ENCODE measurements at regions not wholly inside any gene's neighbourhood (a gene's known extent, or its start where the extent isn't known, plus 50 kb on each side); places are given as distances from the start of the nearest gene placed in this dataset.
"Not testable (repeated sequence)": the region's sequence is repeated elsewhere in the genome, so short reads cannot be mapped to it uniquely, and the experiment has no call there.

GRCh38 chr2:105514576-105514975 is 115.7 kb upstream of the FHL2 start:
- no peak overlapping the region for H3K4me3 ChIP-seq (IDR thresholded peaks at IDR 0.05; ENCODE audit: insufficient read depth, low read depth, low read length)
- TF ChIP-seq, protein P1, sequence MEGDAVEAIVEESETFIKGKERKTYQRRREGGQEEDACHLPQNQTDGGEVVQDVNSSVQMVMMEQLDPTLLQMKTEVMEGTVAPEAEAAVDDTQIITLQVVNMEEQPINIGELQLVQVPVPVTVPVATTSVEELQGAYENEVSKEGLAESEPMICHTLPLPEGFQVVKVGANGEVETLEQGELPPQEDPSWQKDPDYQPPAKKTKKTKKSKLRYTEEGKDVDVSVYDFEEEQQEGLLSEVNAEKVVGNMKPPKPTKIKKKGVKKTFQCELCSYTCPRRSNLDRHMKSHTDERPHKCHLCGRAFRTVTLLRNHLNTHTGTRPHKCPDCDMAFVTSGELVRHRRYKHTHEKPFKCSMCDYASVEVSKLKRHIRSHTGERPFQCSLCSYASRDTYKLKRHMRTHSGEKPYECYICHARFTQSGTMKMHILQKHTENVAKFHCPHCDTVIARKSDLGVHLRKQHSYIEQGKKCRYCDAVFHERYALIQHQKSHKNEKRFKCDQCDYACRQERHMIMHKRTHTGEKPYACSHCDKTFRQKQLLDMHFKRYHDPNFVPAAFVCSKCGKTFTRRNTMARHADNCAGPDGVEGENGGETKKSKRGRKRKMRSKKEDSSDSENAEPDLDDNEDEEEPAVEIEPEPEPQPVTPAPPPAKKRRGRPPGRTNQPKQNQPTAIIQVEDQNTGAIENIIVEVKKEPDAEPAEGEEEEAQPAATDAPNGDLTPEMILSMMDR (conservative IDR thresholded peaks at IDR 0.05; ENCODE audit: low read depth, low read length) = no peak
- no peaks in the 10 kb centered on the region for H3K79me2 ChIP-seq (ENCODE audit: insufficient read depth, low read depth)
- no peaks in the 10 kb centered on the region for H4K20me1 ChIP-seq (ENCODE audit: insufficient read depth)
- no peaks in the 10 kb centered on the region for H3K36me3 ChIP-seq (ENCODE audit: insufficient read depth)
- H3K4me1 ChIP-seq (ENCODE audit: low read depth, poor library complexity, severe bottlenecking) = no peaks in the 10 kb centered on the region
- H3K27ac ChIP-seq = no peak overlapping the region
- H3K4me2 ChIP-seq = no peak overlapping the region
- no peaks in the 10 kb centered on the region for H3K27me3 ChIP-seq (ENCODE audit: insufficient read depth, low read depth)
- no peak overlapping the region for H2AFZ ChIP-seq (ENCODE audit: low read depth)
- no peak overlapping the region for H3K9ac ChIP-seq

DNA sequence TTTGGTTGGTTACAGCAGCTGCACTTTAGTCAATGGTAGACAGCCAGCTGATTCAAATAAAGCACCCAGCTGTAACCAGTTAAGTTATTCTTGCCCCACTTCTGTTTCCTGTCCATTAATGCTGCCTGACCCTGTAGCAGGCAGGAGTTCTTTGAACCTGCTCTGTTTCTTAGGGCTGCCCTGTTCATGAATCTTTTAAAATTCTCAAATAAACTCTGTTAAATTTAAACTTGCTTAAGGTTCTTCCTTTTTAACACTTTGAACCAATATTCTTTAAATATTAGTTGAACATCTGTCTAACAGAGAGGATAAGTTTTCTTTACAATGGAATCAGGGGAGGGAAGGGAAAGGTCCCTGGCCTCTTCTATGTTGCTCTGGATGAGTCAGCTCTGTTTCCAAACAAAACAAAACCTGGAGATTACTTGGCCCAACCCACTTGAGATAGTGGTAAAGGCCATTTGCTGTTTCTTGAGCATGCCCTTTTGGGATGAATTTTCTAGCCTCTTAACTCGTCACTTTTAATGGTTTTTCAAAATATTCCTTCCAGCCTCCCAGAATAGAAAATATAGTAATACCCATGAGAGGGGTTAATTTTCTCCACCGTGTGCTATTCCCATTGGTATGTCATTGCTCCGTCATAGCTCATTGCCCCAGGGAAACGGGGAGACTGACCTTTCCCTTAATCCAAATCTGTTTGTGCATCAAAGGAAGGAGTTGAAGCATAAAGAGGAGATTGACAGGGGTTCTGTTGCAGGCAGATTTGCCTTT is 112.1 kb upstream of the FHL2 start:
- H2AFZ ChIP-seq (ENCODE audit: low read depth) = no peak overlapping the region
- no peaks in the 10 kb centered on the region for H3K36me3 ChIP-seq (ENCODE audit: insufficient read depth)
- no peak overlapping the region for H3K9ac ChIP-seq
- H3K4me3 ChIP-seq (IDR thresholded peaks at IDR 0.05; ENCODE audit: insufficient read depth, low read depth, low read length) = no peak overlapping the region
- no peak overlapping the region for H3K27ac ChIP-seq
- H3K27me3 ChIP-seq (ENCODE audit: insufficient read depth, low read depth) = no peaks in the 10 kb centered on the region
- H3K4me1 ChIP-seq (ENCODE audit: low read depth, poor library complexity, severe bottlenecking) = no peaks in the 10 kb centered on the region
- no peaks in the 10 kb centered on the region for H4K20me1 ChIP-seq (ENCODE audit: insufficient read depth)
- no peak overlapping the region for H3K4me2 ChIP-seq
- H3K79me2 ChIP-seq (ENCODE audit: insufficient read depth, low read depth) = no peaks in the 10 kb centered on the region
- TF ChIP-seq, protein P1 (conservative IDR thresholded peaks at IDR 0.05; ENCODE audit: low read depth, low read length) = no peak

DNA sequence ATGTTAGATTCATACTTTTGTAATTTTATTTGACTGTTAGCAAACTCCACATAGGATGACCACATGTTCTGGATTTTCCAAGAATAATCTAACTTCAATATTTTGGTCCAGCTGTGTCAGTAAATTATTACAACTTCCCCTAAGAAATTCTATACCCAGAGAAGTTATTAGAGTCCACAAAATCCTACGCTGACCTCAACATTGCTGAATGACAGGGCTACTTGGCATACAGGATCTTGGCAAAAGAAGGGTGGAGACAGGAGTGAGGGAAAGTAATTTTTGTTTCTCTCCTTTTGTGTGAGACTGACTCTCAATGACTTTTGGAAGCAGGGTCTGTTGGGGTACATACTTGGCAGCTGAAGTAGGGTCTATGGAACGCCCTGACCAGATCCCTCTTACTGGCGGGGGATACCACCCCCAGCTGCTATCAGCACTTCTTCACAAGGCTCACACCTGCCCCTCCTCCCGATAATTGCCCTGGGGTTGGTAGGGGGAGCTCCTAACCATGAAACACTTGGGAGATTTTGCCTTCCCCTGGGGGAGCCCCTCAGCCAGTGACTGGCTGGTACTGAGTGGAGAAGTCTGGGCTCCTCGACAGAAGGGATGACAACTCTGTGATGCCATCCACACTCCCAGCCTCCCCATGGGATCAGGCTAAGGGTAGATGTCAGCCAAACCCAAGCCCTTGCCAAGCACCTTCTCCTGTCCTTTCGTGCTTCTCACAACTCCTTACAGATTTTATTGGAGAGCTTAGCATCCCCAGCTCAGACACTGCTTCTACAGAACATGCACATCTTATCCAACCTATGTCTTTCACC is 110.6 kb upstream of the FHL2 start:
- no peaks in the 10 kb centered on the region for H3K4me1 ChIP-seq (ENCODE audit: low read depth, poor library complexity, severe bottlenecking)
- no peaks in the 10 kb centered on the region for H3K36me3 ChIP-seq (ENCODE audit: insufficient read depth)
- no peak overlapping the region for H3K4me2 ChIP-seq
- no peaks in the 10 kb centered on the region for H4K20me1 ChIP-seq (ENCODE audit: insufficient read depth)
- TF ChIP-seq, protein P1 (conservative IDR thresholded peaks at IDR 0.05; ENCODE audit: low read depth, low read length) = no peak
- H3K4me3 ChIP-seq (IDR thresholded peaks at IDR 0.05; ENCODE audit: insufficient read depth, low read depth, low read length) = no peak overlapping the region
- H3K9ac ChIP-seq = no peak overlapping the region
- no peak overlapping the region for H3K27ac ChIP-seq
- no peaks in the 10 kb centered on the region for H3K79me2 ChIP-seq (ENCODE audit: insufficient read depth, low read depth)
- H3K27me3 ChIP-seq (ENCODE audit: insufficient read depth, low read depth) = no peaks in the 10 kb centered on the region
- H2AFZ ChIP-seq (ENCODE audit: low read depth) = no peak overlapping the region

DNA sequence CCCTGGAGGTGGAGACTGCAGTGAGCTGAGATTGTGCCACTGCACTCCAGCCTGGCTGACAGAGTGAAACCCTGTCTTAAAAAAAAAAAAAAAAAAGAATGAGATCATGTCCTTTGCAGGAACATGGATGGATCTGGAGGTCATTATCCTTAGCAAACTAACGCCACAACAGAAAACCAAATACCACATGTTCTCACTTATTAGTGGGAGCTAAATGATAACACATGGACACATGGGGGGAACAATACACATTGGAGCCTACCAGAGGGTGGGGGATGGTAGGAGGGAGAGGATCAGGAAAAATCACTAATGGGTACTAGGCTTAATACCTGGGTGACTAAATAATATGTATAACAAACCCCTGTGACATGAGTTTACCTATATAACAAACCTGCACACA is 108.0 kb upstream of the FHL2 start:
- H4K20me1 ChIP-seq (ENCODE audit: insufficient read depth); H3K4me3 ChIP-seq (IDR thresholded peaks at IDR 0.05; ENCODE audit: insufficient read depth, low read depth, low read length); H2AFZ ChIP-seq (ENCODE audit: low read depth); H3K27me3 ChIP-seq (ENCODE audit: insufficient read depth, low read depth); H3K9ac ChIP-seq; H3K79me2 ChIP-seq (ENCODE audit: insufficient read depth, low read depth); H3K4me1 ChIP-seq (ENCODE audit: low read depth, poor library complexity, severe bottlenecking); H3K36me3 ChIP-seq (ENCODE audit: insufficient read depth); H3K4me2 ChIP-seq; H3K27ac ChIP-seq: not testable (repeated sequence)

GRCh38 chr2:105504459-105504858 is 105.6 kb upstream of the FHL2 start:
- Histone ChIP-seq H3K9ac (no peak overlapping the region), H3K27ac (no peak overlapping the region), H3K4me3 (IDR thresholded peaks at IDR 0.05; ENCODE audit: insufficient read depth, low read depth, low read length) (no peak overlapping the region), H3K4me1 (ENCODE audit: low read depth, poor library complexity, severe bottlenecking) (no peaks in the 10 kb centered on the region), H3K79me2 (ENCODE audit: insufficient read depth, low read depth) (no peaks in the 10 kb centered on the region), H2AFZ (ENCODE audit: low read depth) (no peak overlapping the region), H4K20me1 (ENCODE audit: insufficient read depth) (no peaks in the 10 kb centered on the region), H3K4me2 (no peak overlapping the region), H3K27me3 (ENCODE audit: insufficient read depth, low read depth) (no peaks in the 10 kb centered on the region), H3K36me3 (ENCODE audit: insufficient read depth) (no peaks in the 10 kb centered on the region)
- TF ChIP-seq, protein P1 (conservative IDR thresholded peaks at IDR 0.05; ENCODE audit: low read depth, low read length) = no peak
